ENCODE measurements at regions not wholly inside any gene's neighbourhood (a gene's known extent, or its start where the extent isn't known, plus 50 kb on each side); places are given as distances from the start of the nearest gene placed in this dataset.

DNA sequence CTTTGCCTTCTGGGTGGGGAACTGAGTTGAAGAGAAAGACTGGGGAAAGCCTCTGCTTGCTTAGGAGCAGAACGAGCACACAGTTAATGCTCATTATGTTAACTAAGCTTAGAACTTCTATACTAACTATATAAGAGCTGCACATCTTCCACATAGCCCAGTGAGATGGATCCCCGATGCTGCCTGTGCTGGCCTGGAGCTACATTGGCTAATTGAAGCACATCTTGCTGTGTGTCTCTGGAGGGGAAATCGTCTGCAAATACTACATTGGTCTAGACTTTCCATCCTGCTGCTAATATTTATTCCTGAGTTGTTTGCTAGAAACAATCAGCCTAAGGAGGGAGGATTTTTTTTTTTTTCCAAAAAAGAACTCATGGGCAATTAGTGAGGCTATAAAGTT lies 406.3 kb downstream of the HAPSTR1 start:
- DNase-seq (ENCODE audit: low read depth), result no peak
- no peak overlapping the region for H3K4me3 ChIP-seq (ENCODE audit: low read depth, low read length)
- TF ChIP-seq, protein P1, sequence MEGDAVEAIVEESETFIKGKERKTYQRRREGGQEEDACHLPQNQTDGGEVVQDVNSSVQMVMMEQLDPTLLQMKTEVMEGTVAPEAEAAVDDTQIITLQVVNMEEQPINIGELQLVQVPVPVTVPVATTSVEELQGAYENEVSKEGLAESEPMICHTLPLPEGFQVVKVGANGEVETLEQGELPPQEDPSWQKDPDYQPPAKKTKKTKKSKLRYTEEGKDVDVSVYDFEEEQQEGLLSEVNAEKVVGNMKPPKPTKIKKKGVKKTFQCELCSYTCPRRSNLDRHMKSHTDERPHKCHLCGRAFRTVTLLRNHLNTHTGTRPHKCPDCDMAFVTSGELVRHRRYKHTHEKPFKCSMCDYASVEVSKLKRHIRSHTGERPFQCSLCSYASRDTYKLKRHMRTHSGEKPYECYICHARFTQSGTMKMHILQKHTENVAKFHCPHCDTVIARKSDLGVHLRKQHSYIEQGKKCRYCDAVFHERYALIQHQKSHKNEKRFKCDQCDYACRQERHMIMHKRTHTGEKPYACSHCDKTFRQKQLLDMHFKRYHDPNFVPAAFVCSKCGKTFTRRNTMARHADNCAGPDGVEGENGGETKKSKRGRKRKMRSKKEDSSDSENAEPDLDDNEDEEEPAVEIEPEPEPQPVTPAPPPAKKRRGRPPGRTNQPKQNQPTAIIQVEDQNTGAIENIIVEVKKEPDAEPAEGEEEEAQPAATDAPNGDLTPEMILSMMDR (IDR thresholded peaks at IDR 0.05; ENCODE audit: low read depth, low read length, missing control alignments), result no peak
- in situ Hi-C loops (cut with HindIII; ENCODE audit: low sequenced_read_pairs), result loop anchor here (25.0 kb wide), 1 partner anchor 165 kb away; no protein-coding TSS in a partner anchor

- in situ Hi-C loops (cut with HindIII; ENCODE audit: low sequenced_read_pairs), result loop anchor here (25.0 kb wide), 1 partner anchor 162 kb away; no protein-coding TSS in a partner anchor
- TF ChIP-seq, protein P1 (IDR thresholded peaks at IDR 0.05; ENCODE audit: low read depth, low read length, missing control alignments), result no peak
- no peak overlapping the region for H3K4me3 ChIP-seq (ENCODE audit: low read depth, low read length)
- no peak for DNase-seq (ENCODE audit: low read depth)
Observed at GRCh38 chr16:9499941-9500593, 408.6 kb downstream of the HAPSTR1 start.

GRCh38 chr16:9500872-9501271 lies 409.4 kb downstream of the HAPSTR1 start:
- TF ChIP-seq, protein P1 (IDR thresholded peaks at IDR 0.05; ENCODE audit: low read depth, low read length, missing control alignments), result no peak
- H3K4me3 ChIP-seq (ENCODE audit: low read depth, low read length), result no peak overlapping the region
- in situ Hi-C loops (cut with HindIII; ENCODE audit: low sequenced_read_pairs), result no loop called here
- DNase-seq (ENCODE audit: low read depth), result no peak

DNA sequence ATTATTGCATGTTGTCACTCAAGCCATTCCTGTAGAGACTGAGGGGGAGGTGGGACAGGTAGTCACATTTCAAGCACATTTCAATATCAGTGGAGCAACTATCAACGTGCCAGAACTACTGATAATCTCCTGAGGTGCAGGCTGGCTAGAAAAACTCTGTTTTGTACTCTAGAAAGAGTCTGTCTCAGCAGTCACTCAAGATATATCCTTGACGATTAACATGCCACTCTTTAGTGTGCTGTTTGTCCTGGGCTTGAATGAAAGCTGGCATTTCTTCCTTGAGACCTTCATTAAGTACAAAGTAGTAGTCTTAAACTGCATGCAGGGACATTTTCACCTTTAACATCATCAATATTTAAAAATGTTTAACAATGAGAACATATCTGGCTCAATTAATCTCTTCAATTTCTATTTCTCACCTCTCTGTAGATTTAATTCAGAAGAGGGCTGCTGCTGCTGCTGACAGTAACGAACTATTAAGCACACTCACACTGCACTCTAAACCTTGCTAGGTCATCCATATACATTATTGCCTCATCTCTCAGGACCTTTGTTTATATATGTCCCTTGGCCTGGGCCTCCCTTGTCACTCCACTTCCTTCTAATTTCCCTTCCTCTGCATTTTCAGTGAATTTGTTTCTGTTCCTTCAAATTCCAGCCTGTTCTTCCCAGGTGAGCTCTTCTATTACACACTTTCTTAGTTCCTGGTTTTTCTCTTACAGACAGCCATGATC lies 412.0 kb downstream of the HAPSTR1 start:
- DNase-seq (ENCODE audit: low read depth), result no peak
- TF ChIP-seq, protein P1 (IDR thresholded peaks at IDR 0.05; ENCODE audit: low read depth, low read length, missing control alignments), result no peak
- H3K4me3 ChIP-seq (ENCODE audit: low read depth, low read length), result no peak overlapping the region
- in situ Hi-C loops (cut with HindIII; ENCODE audit: low sequenced_read_pairs), result no loop called here

GRCh38 chr16:9508328-9508936 lies 417.0 kb downstream of the HAPSTR1 start:
- no peak for DNase-seq (ENCODE audit: low read depth)
- H3K4me3 ChIP-seq (ENCODE audit: low read depth, low read length), result no peak overlapping the region
- in situ Hi-C loops (cut with HindIII; ENCODE audit: low sequenced_read_pairs), result no loop called here
- TF ChIP-seq, protein P1 (IDR thresholded peaks at IDR 0.05; ENCODE audit: low read depth, low read length, missing control alignments), result no peak

DNA sequence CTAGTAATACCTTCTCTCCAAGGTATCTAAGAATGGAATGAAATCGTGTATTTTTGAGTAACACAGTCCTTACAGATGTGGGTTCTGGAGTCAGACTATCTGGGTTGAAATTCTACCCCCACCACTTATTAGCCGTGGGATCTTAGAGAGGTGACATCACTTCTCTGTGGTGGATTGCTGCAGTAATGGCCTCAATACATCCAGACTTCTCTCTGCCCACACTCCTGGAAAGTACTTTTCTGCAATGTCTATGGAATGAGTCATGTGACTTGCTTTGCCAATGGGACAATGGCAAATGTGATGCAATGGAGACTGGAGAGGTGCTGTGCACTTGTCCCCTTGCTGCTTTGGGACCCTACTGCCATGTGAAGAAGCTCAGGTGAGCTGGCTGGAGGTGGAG lies 418.2 kb downstream of the HAPSTR1 start:
- in situ Hi-C loops (cut with HindIII; ENCODE audit: low sequenced_read_pairs), result no loop called here
- H3K4me3 ChIP-seq (ENCODE audit: low read depth, low read length), result no peak overlapping the region
- TF ChIP-seq, protein P1 (IDR thresholded peaks at IDR 0.05; ENCODE audit: low read depth, low read length, missing control alignments), result no peak
- no peak for DNase-seq (ENCODE audit: low read depth)

Data from astrocyte of the cerebellum (primary cell).